Suprapubic skin (tissue), 4 donors: ENCODE measurements at regions not wholly inside any gene's neighbourhood (a gene's known extent, or its start where the extent isn't known, plus 50 kb on each side); places are given as distances from the start of the nearest gene placed in this dataset.

Experiments
- DNase-seq, 2 donors: peaks; one replicate each; pipeline ENCODE4 v3.0.0-alpha.2; 2019; ENCODE audit warnings: low spot score in 2 of 2
- H3K27ac ChIP-seq: fragments of 200-600 bp; sonication (generic); one replicate; pipeline ENCODE4 v1.5.1; 2019
- H3K27me3 ChIP-seq: fragments of 200-600 bp; sonication (generic); one replicate; pipeline ENCODE4 v1.5.1; 2019
- H3K36me3 ChIP-seq: fragments of 200-600 bp; sonication (generic); one replicate; pipeline ENCODE4 v1.5.1; 2019
- H3K4me1 ChIP-seq: fragments of 200-600 bp; sonication (generic); one replicate; pipeline ENCODE4 v1.5.1; 2019
- H3K4me3 ChIP-seq: fragments of 200-600 bp; sonication (generic); one replicate; pipeline ENCODE4 v1.5.1; 2019; ENCODE audit warnings: mild to moderate bottlenecking
- H3K9me3 ChIP-seq: fragments of 200-600 bp; sonication (generic); one replicate; pipeline ENCODE4 v1.5.1; 2019
- CTCF ChIP-seq, 2 donors: fragments of 200-600 bp in 1 of 2; fragments of 450-650 bp in 1 of 2; sonication (generic) in 1 of 2; IDR thresholded peaks; one replicate each; pipeline ENCODE4 v1.5.1; 2016 to 2019; ENCODE audit warnings: antibody characterized with exemption in 2 of 2, mild to moderate bottlenecking in 1 of 2, moderate library complexity in 1 of 2
- EP300 ChIP-seq: sonication (generic); formaldehyde crosslinking; IDR thresholded peaks from one replicate; pipeline ENCODE4 v1.6.1; 2017; ENCODE audit warnings: antibody characterized with exemption
- POLR2A ChIP-seq, 2 donors: fragments of 450-650 bp; IDR thresholded peaks; one replicate each; pipeline ENCODE4 v1.6.1; 2017; ENCODE audit warnings: antibody characterized with exemption in 2 of 2, mild to moderate bottlenecking in 2 of 2, moderate library complexity in 2 of 2
- POLR2AphosphoS5 ChIP-seq, 3 donors: sonication (generic); formaldehyde crosslinking; IDR thresholded peaks; one replicate each; pipeline ENCODE4 v1.6.1; 2017; ENCODE audit warnings: antibody characterized with exemption in 3 of 3
- WGBS: methylation state at CpG from one replicate; pipeline ENCODE4 v1.1.5; 2018; 5-methylcytosine and 5-hydroxymethylcytosine counted together

GRCh38 chr11:69422645-69423044, 58.8 kb upstream of the LINC01488 start:
- Histone ChIP-seq H3K27ac (no peak overlapping the region), H3K36me3 (no peaks in the 10 kb centered on the region), H3K4me1 (no peaks in the 10 kb centered on the region), H3K27me3 (no peaks in the 10 kb centered on the region), H3K4me3 (no peak overlapping the region), H3K9me3 (peaks cover 7% of the 10 kb centered on the region)
- WGBS: 93% methylated on average over 16 of the region's 16 CpGs
- no peak for DNase-seq
- TF ChIP-seq EP300 (no peak), POLR2A (IDR thresholded peaks at IDR 0.05) (no peak), POLR2AphosphoS5 (IDR thresholded peaks at IDR 0.05) (no peak), CTCF (IDR thresholded peaks at IDR 0.05) (no peak)

- H3K27ac ChIP-seq: no peak overlapping the region
- no peaks in the 10 kb centered on the region for H3K4me1 ChIP-seq
- no peak for DNase-seq
- H3K27me3 ChIP-seq: no peaks in the 10 kb centered on the region
- TF ChIP-seq EP300 (no peak), POLR2AphosphoS5 (IDR thresholded peaks at IDR 0.05) (no peak), CTCF (IDR thresholded peaks at IDR 0.05) (no peak), POLR2A (IDR thresholded peaks at IDR 0.05) (no peak)
- no peak overlapping the region for H3K4me3 ChIP-seq
- no peaks in the 10 kb centered on the region for H3K36me3 ChIP-seq
- peaks cover 7% of the 10 kb centered on the region for H3K9me3 ChIP-seq
- 95% methylated on average over 13 of the region's 13 CpGs for WGBS
These were observed 58.3 kb upstream of the LINC01488 start for GRCh38 chr11:69423181-69423580.

- DNase-seq: no peak
- 85% methylated on average over 12 of the region's 12 CpGs for WGBS
- no peak overlapping the region for H3K27ac ChIP-seq
- TF ChIP-seq POLR2A (IDR thresholded peaks at IDR 0.05): no peak
- no peak for TF ChIP-seq POLR2AphosphoS5 (IDR thresholded peaks at IDR 0.05)
- TF ChIP-seq EP300: no peak
- no peak for TF ChIP-seq CTCF (IDR thresholded peaks at IDR 0.05)
- no peaks in the 10 kb centered on the region for H3K36me3 ChIP-seq
- H3K9me3 ChIP-seq: peaks cover 7% of the 10 kb centered on the region
- H3K4me1 ChIP-seq: peaks cover under 1% of the 10 kb centered on the region
- H3K4me3 ChIP-seq: no peak overlapping the region
- H3K27me3 ChIP-seq: no peaks in the 10 kb centered on the region
These were observed 57.7 kb upstream of the LINC01488 start for GRCh38 chr11:69423611-69424385.

- Histone ChIP-seq H3K9me3 (peaks cover 7% of the 10 kb centered on the region), H3K27ac (no peak overlapping the region), H3K36me3 (no peaks in the 10 kb centered on the region), H3K4me1 (peaks cover 4% of the 10 kb centered on the region), H3K4me3 (no peak overlapping the region), H3K27me3 (no peaks in the 10 kb centered on the region)
- 99% methylated on average over 3 of the region's 3 CpGs for WGBS
- no peak for DNase-seq
- TF ChIP-seq POLR2A (IDR thresholded peaks at IDR 0.05) (no peak), POLR2AphosphoS5 (IDR thresholded peaks at IDR 0.05) (no peak), CTCF (IDR thresholded peaks at IDR 0.05) (no peak), EP300 (no peak)
These were observed 56.7 kb upstream of the LINC01488 start for GRCh38 chr11:69424748-69425147.

- Histone ChIP-seq H3K36me3 (no peaks in the 10 kb centered on the region), H3K9me3 (peaks cover 7% of the 10 kb centered on the region), H3K4me3 (no peak overlapping the region), H3K4me1 (peaks cover 4% of the 10 kb centered on the region), H3K27me3 (no peaks in the 10 kb centered on the region), H3K27ac (no peak overlapping the region)
- TF ChIP-seq POLR2A (IDR thresholded peaks at IDR 0.05) (no peak), POLR2AphosphoS5 (IDR thresholded peaks at IDR 0.05) (no peak), EP300 (no peak), CTCF (IDR thresholded peaks at IDR 0.05) (no peak)
- WGBS: 95% methylated on average over 7 of the region's 7 CpGs
- no peak for DNase-seq
These were observed 56.0 kb upstream of the LINC01488 start for GRCh38 chr11:69425444-69425843.
